HepG2 (cell line): ENCODE measurements at regions not wholly inside any gene's neighbourhood (a gene's known extent, or its start where the extent isn't known, plus 50 kb on each side); places are given as distances from the start of the nearest gene placed in this dataset.
"Not testable (repeated sequence)": the region's sequence is repeated elsewhere in the genome, so short reads cannot be mapped to it uniquely, and the experiment has no call there.

Experiments used
- ATAC-seq: fragments of 200-7000 bp; cut with Tn5 transposase; 3 replicates; pipeline ENCODE4 v1.9.1; 2020; ENCODE audit warnings: mild to moderate bottlenecking, moderate library complexity
- BruUV-seq: library from RNA; stranded (reverse); fragments of 400-500 nt; replicated peaks from 2 replicates; lab custom pipeline; 2021; lab: Mats Ljungman, UMichigan
- CTCF ChIA-PET: fragments of 300-600 bp; formaldehyde crosslinking; extraction: SDS; loops from one replicate; lab custom pipeline; 2021; ENCODE audit warnings: low total read pairs, inconsistent platforms, low intra/inter-chr PET ratio; lab: Yijun Ruan, JAX
- POLR2A ChIA-PET: fragments of 350-600 bp; sonication (Branson Sonifier 250); formaldehyde crosslinking; loops from one replicate; lab custom pipeline; 2020; ENCODE audit warnings: antibody characterized with exemption, inconsistent platforms; lab: Yijun Ruan, JAX
- DNase-seq: peaks from one replicate; pipeline ENCODE4 v3.0.0-alpha.2; 2015; ENCODE audit warnings: low spot score
- FAIRE-seq: peaks from 3 replicates; lab custom pipeline; 2011; peaks lifted over from hg19 to GRCh38; lab: Jason Lieb, UNC
- H2AFZ ChIP-seq: one replicate; pipeline ENCODE4 v1.6.1; 2011; ENCODE audit warnings: low read length, inconsistent platforms
- H3K27ac ChIP-seq: fragments of 300-600 bp; 3 replicates; pipeline ENCODE4 v1.8.0; 2011; ENCODE audit warnings: mixed run types, mild to moderate bottlenecking, mixed read lengths, low read length, inconsistent platforms; ENCODE audit not compliant: insufficient read depth; ENCODE audit errors: extremely low read length
- H3K27me3 ChIP-seq, 2 experiments: fragments of 200-600 bp in 1 of 2; 2 replicates in 1 of 2; 3 replicates in 1 of 2; pipeline versions ENCODE4 v1.6.0 to v1.8.0; 2011; ENCODE audit warnings: low read length in 2 of 2, mild to moderate bottlenecking in 2 of 2, moderate library complexity in 2 of 2, inconsistent platforms in 1 of 2; ENCODE audit not compliant: insufficient read depth in 2 of 2, control insufficient read depth in 1 of 2
- H3K36me3 ChIP-seq, 2 experiments: fragments of 200-600 bp in 1 of 2; replicated peaks in 1 of 2; 2 replicates in 1 of 2; 3 replicates in 1 of 2; pipeline versions ENCODE4 v1.5.1 to v1.8.0; 2011; ENCODE audit warnings: low read length in 2 of 2, inconsistent platforms in 1 of 2; ENCODE audit not compliant: insufficient read depth in 2 of 2, control insufficient read depth in 1 of 2
- H3K4me1 ChIP-seq: 2 replicates; pipeline ENCODE4 v1.5.1; 2012; ENCODE audit warnings: low read length, inconsistent platforms; ENCODE audit not compliant: insufficient read depth
- H3K4me2 ChIP-seq: 2 replicates; pipeline ENCODE4 v1.6.0; 2011; ENCODE audit warnings: low read depth, low read length, inconsistent platforms
- H3K4me3 ChIP-seq, 3 experiments: fragments of 200-600 bp in 1 of 3; sonication (generic), shearing (Covaris generic) in 1 of 3; replicated peaks in 1 of 3; 2 replicates each; pipeline ENCODE4 v1.5.1; 2011 to 2016; ENCODE audit warnings: low read length in 3 of 3, inconsistent platforms in 2 of 3, low read depth in 2 of 3, mild to moderate bottlenecking in 2 of 3, control low read depth in 1 of 3, mixed read lengths in 1 of 3; ENCODE audit not compliant: insufficient read depth in 1 of 3
- H3K79me2 ChIP-seq: one replicate; pipeline ENCODE4 v1.6.1; 2011; ENCODE audit warnings: low read length, inconsistent platforms; ENCODE audit not compliant: insufficient read depth
- H3K9ac ChIP-seq: 2 replicates; pipeline ENCODE4 v1.6.0; 2011; ENCODE audit warnings: mild to moderate bottlenecking, low read depth, low read length, inconsistent platforms; ENCODE audit not compliant: insufficient read depth
- H3K9me3 ChIP-seq: 2 replicates; pipeline ENCODE4 v1.5.1; 2012; ENCODE audit warnings: mild to moderate bottlenecking, low read length
- H4K20me1 ChIP-seq: 2 replicates; pipeline ENCODE4 v1.6.0; 2011; ENCODE audit warnings: inconsistent platforms, mild to moderate bottlenecking, low read length, moderate library complexity; ENCODE audit not compliant: insufficient read depth
- DNMT1 ChIP-seq: sonication (generic); formaldehyde crosslinking; IDR thresholded peaks from 2 replicates; pipeline ENCODE4 v1.5.1; 2020; ENCODE audit warnings: mild to moderate bottlenecking, missing genetic modification reagents
- FOXA1 ChIP-seq, 2 experiments: fragments of 450-650 bp in 1 of 2; sonication (generic) in 1 of 2; formaldehyde crosslinking in 1 of 2; IDR thresholded peaks; 2 replicates each; pipeline versions ENCODE4 v1.4.0 to v1.6.1; 2016 to 2020; ENCODE audit warnings: missing genetic modification reagents in 1 of 2
- HNF4A ChIP-seq: sonication (generic); formaldehyde crosslinking; IDR thresholded peaks from 2 replicates; pipeline ENCODE4 v1.4.0; 2020; ENCODE audit warnings: missing genetic modification reagents
- WGBS: methylation state at CpG from one replicate; pipeline ENCODE4 v1.1.6; 2017; ENCODE audit warnings: low lambda C conversion rate; 5-methylcytosine and 5-hydroxymethylcytosine counted together
- in situ Hi-C: cut with HindIII; loops from 2 replicates; pipeline ENCODE4 v1.10.0; 2017; ENCODE audit warnings: low pct_unique_long_range_greater_than_20kb; ENCODE audit not compliant: extremely low pct_ligation_motif_present
- intact Hi-C: fragments of 100-400 bp; cut with micrococcal nuclease; formaldehyde crosslinking; loops from one replicate; pipeline ENCODE4 v1.10.0; 2022; ENCODE audit not compliant: unreplicated experiment

GRCh38 chr2:7639476-7639875 is 722.3 kb downstream of the RNF144A start:
- intact Hi-C loops (no loop called here), in situ Hi-C loops (no loop called here)
- H3K9ac ChIP-seq = no peak overlapping the region
- DNase-seq (peak; percentile 16), ATAC-seq (no peak), FAIRE-seq (no peak)
- no TSS peak for BruUV-seq
- no peak overlapping the region for H3K4me3 ChIP-seq
- H3K4me1 ChIP-seq = no peaks in the 10 kb centered on the region
- H3K9me3 ChIP-seq = peaks cover 40% of the 10 kb centered on the region
- H3K27ac ChIP-seq = no peak overlapping the region
- WGBS = 7% methylated on average over 1 of the region's 1 CpG
- H3K79me2 ChIP-seq = no peaks in the 10 kb centered on the region
- no peaks in the 10 kb centered on the region for H4K20me1 ChIP-seq
- H3K36me3 ChIP-seq = no peaks in the 10 kb centered on the region
- no peaks in the 10 kb centered on the region; a peak in 1 of 5 replicates for H3K27me3 ChIP-seq
- no peak overlapping the region for H3K4me2 ChIP-seq
- TF ChIP-seq HNF4A (CRISPR knock-in tag) (0 out of 2 replicates have a peak, but pooled peaks have one; percentile 5), FOXA1 (IDR thresholded peaks at IDR 0.05) (no peak), FOXA1 (CRISPR knock-in tag; IDR thresholded peaks at IDR 0.05) (0 out of 2 replicates have a peak, but pooled peaks have one; percentile 13), DNMT1 (CRISPR knock-in tag) (no peak)
- ChIA-PET POLR2A (no interaction called here), CTCF (no interaction called here)
- no peak overlapping the region for H2AFZ ChIP-seq

DNA sequence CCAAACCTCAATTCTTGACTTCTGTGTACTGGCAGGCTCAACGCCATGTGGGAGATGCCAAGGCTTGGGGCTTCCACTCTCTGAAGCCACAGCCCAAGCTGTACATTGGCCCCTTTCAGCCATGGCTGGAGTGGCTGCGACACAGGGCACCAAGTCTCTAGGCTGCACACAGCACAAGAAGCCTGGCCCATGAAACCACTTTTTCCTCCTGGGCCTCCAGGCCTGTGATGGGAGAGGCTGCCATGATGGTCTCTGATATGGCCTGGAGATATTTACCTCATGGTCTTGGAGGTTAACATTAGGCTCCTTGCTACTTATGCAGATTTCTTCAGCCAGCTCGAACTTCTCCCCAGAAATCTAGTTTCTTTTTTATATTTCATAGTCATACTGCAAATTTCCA is 724.1 kb downstream of the RNF144A start:
- H3K4me2 ChIP-seq, in situ Hi-C loops, intact Hi-C loops, H3K27me3 ChIP-seq, CTCF ChIA-PET, DNase-seq, H3K79me2 ChIP-seq, POLR2A ChIA-PET, H3K4me3 ChIP-seq, H3K36me3 ChIP-seq, H4K20me1 ChIP-seq, H3K9ac ChIP-seq, H3K4me1 ChIP-seq, H2AFZ ChIP-seq, BruUV-seq, ATAC-seq, H3K27ac ChIP-seq, FAIRE-seq: not testable (repeated sequence)
- peaks cover 40% of the 10 kb centered on the region for H3K9me3 ChIP-seq
- WGBS = 2% methylated on average over 2 of the region's 3 CpGs
